H1 (cell line): ENCODE measurements at regions not wholly inside any gene's neighbourhood (a gene's known extent, or its start where the extent isn't known, plus 50 kb on each side); places are given as distances from the start of the nearest gene placed in this dataset.

Experiments
- CTCF ChIA-PET: fragments of 300-600 bp; sonication (Branson Sonifier 250); formaldehyde crosslinking; loops from one replicate; lab custom pipeline; 2021; ENCODE audit not compliant: partially characterized antibody; lab: Charles Lee
- POLR2A ChIA-PET: fragments of 300-600 bp; sonication (Branson Sonifier 250); formaldehyde crosslinking; loops from one replicate; lab custom pipeline; 2021; ENCODE audit warnings: inconsistent platforms; ENCODE audit not compliant: partially characterized antibody; lab: Charles Lee
- DNase-seq, 2 experiments: peaks; one replicate each; pipeline versions ENCODE4 v3.0.0 to v3.0.0-alpha.2; 2010 to 2022; ENCODE audit warnings: low spot score in 2 of 2, low read depth in 1 of 2, mixed read lengths in 1 of 2
- FAIRE-seq: peaks from 2 replicates; lab custom pipeline; 2011; peaks lifted over from hg19 to GRCh38; lab: Jason Lieb, UNC
- H2AFZ ChIP-seq: 2 replicates; pipeline ENCODE4 v1.8.1; 2012; ENCODE audit warnings: low read length, inconsistent platforms
- H2AK5ac ChIP-seq: 2 replicates; pipeline ENCODE4 v1.6.1; 2013; ENCODE audit warnings: low read depth, low read length
- H2BK120ac ChIP-seq: replicated peaks from 2 replicates; pipeline ENCODE3; 2013; ENCODE audit warnings: low read depth, low read length, inconsistent platforms
- H2BK12ac ChIP-seq: 2 replicates; pipeline ENCODE4 v1.6.1; 2013; ENCODE audit warnings: low read depth, low read length
- H2BK15ac ChIP-seq: 2 replicates; pipeline ENCODE4 v1.6.1; 2013; ENCODE audit warnings: low read length
- H2BK20ac ChIP-seq: 2 replicates; pipeline ENCODE4 v1.6.1; 2013; ENCODE audit warnings: low read length
- H2BK5ac ChIP-seq: 2 replicates; pipeline ENCODE4 v1.6.1; 2013; ENCODE audit warnings: low read depth, low read length
- H3K14ac ChIP-seq: 2 replicates; pipeline ENCODE4 v1.6.1; 2013; ENCODE audit warnings: inconsistent platforms; ENCODE audit not compliant: insufficient read length
- H3K18ac ChIP-seq: 2 replicates; pipeline ENCODE4 v1.6.1; 2013; ENCODE audit warnings: low read length; ENCODE audit errors: extremely low read depth
- H3K23ac ChIP-seq: 2 replicates; pipeline ENCODE4 v1.6.1; 2013; ENCODE audit warnings: inconsistent platforms; ENCODE audit not compliant: insufficient read length
- H3K23me2 ChIP-seq: 2 replicates; pipeline ENCODE4 v1.6.1; 2013; ENCODE audit warnings: low read depth, low read length
- H3K27ac ChIP-seq: 2 replicates; pipeline ENCODE4 v1.6.1; 2011; ENCODE audit warnings: low read depth, low read length, inconsistent platforms
- H3K27me3 ChIP-seq, 4 experiments: replicated peaks in 1 of 4; 1 replicate in 1 of 4; 2 replicates in 3 of 4; pipeline versions ENCODE4 v1.6.1 to v1.8.1; 2011 to 2013; ENCODE audit warnings: low read length in 3 of 4, mild to moderate bottlenecking in 3 of 4, inconsistent platforms in 2 of 4, mixed read lengths in 2 of 4, moderate library complexity in 1 of 4; ENCODE audit not compliant: control insufficient read depth in 3 of 4, insufficient read depth in 3 of 4; ENCODE audit errors: extremely low read depth in 1 of 4
- H3K36me3 ChIP-seq, 4 experiments: 2 replicates each; pipeline versions ENCODE4 v1.6.1 to v1.8.1; 2011 to 2013; ENCODE audit warnings: mild to moderate bottlenecking in 4 of 4, low read length in 3 of 4, moderate library complexity in 2 of 4, control low read depth in 1 of 4, inconsistent platforms in 1 of 4; ENCODE audit not compliant: insufficient read depth in 4 of 4, control insufficient read depth in 2 of 4
- H3K4ac ChIP-seq: replicated peaks from 2 replicates; pipeline ENCODE3; 2013; ENCODE audit warnings: low read length, low read depth, mixed read lengths, inconsistent platforms; ENCODE audit not compliant: insufficient read length
- H3K4me1 ChIP-seq, 4 experiments: replicated peaks in 1 of 4; 1 replicate in 1 of 4; 2 replicates in 3 of 4; pipeline versions ENCODE4 v1.6.1 to v1.8.1; 2011 to 2013; ENCODE audit warnings: low read length in 3 of 4, inconsistent platforms in 2 of 4, mixed read lengths in 1 of 4; ENCODE audit not compliant: insufficient read depth in 4 of 4, control insufficient read depth in 3 of 4
- H3K4me2 ChIP-seq, 2 experiments: 2 replicates each; pipeline versions ENCODE4 v1.6.1 to v1.8.1; 2011 to 2013; ENCODE audit warnings: low read depth in 2 of 2, low read length in 2 of 2, control low read depth in 1 of 2, inconsistent platforms in 1 of 2, mild to moderate bottlenecking in 1 of 2; ENCODE audit not compliant: insufficient read depth in 1 of 2
- H3K4me3 ChIP-seq, 4 experiments: fragments of 200-600, 300-600 bp in 1 of 4; sonication (generic), shearing (Covaris generic), sonication (Bioruptor Twin) in 1 of 4; 2 replicates each; pipeline versions ENCODE4 v1.5.1 to v1.8.1; 2011 to 2016; ENCODE audit warnings: low read length in 4 of 4, low read depth in 3 of 4, control low read depth in 2 of 4, inconsistent platforms in 2 of 4, mild to moderate bottlenecking in 2 of 4, mixed read lengths in 1 of 4, moderate library complexity in 1 of 4; ENCODE audit not compliant: insufficient read depth in 2 of 4; ENCODE audit errors: extremely low read depth in 1 of 4
- H3K56ac ChIP-seq: replicated peaks from 2 replicates; pipeline ENCODE3; 2013; ENCODE audit warnings: low read depth, mild to moderate bottlenecking, mixed read lengths, low read length, inconsistent platforms; ENCODE audit not compliant: insufficient read length
- H3K79me1 ChIP-seq: 2 replicates; pipeline ENCODE4 v1.6.1; 2013; ENCODE audit warnings: low read depth, low read length, control low read depth
- H3K79me2 ChIP-seq, 2 experiments: 2 replicates each; pipeline versions ENCODE4 v1.6.1 to v1.8.1; 2012 to 2013; ENCODE audit warnings: low read length in 2 of 2, mild to moderate bottlenecking in 2 of 2, inconsistent platforms in 1 of 2; ENCODE audit not compliant: insufficient read depth in 2 of 2, control insufficient read depth in 1 of 2
- H3K9ac ChIP-seq, 4 experiments: replicated peaks in 1 of 4; 1 replicate in 1 of 4; 2 replicates in 3 of 4; pipeline versions ENCODE4 v1.6.1 to v1.8.1; 2011 to 2013; ENCODE audit warnings: low read depth in 3 of 4, low read length in 3 of 4, control low read depth in 2 of 4, mild to moderate bottlenecking in 2 of 4, moderate library complexity in 2 of 4, inconsistent platforms in 1 of 4; ENCODE audit errors: extremely low read depth in 1 of 4
- H3K9me3 ChIP-seq, 2 experiments: 2 replicates each; pipeline versions ENCODE4 v1.6.1 to v1.8.1; 2012 to 2013; ENCODE audit warnings: mild to moderate bottlenecking in 2 of 2, moderate library complexity in 2 of 2, control low read depth in 1 of 2, inconsistent platforms in 1 of 2, low read depth in 1 of 2, low read length in 1 of 2, mixed read lengths in 1 of 2; ENCODE audit not compliant: insufficient read depth in 2 of 2
- H4K20me1 ChIP-seq, 2 experiments: replicated peaks in 1 of 2; 2 replicates each; pipeline versions ENCODE3 to v1.8.1; 2011 to 2013; ENCODE audit warnings: inconsistent platforms in 2 of 2, low read length in 2 of 2, mild to moderate bottlenecking in 1 of 2; ENCODE audit not compliant: insufficient read depth in 2 of 2, control insufficient read depth in 1 of 2
- H4K5ac ChIP-seq: 2 replicates; pipeline ENCODE4 v1.6.1; 2013; ENCODE audit warnings: low read length, low read depth, mixed read lengths, inconsistent platforms; ENCODE audit not compliant: insufficient read length
- H4K8ac ChIP-seq: 2 replicates; pipeline ENCODE4 v1.8.0; 2013; ENCODE audit warnings: mild to moderate bottlenecking, moderate library complexity, low read length, inconsistent platforms; ENCODE audit not compliant: insufficient read depth; ENCODE audit errors: extremely low read depth
- H4K91ac ChIP-seq: replicated peaks from 2 replicates; pipeline ENCODE3; 2013; ENCODE audit warnings: low read length, mixed read lengths, inconsistent platforms; ENCODE audit not compliant: insufficient read length
- ATF3 ChIP-seq: IDR thresholded peaks from 2 replicates; pipeline ENCODE4 v1.6.1; 2011; ENCODE audit warnings: low read depth, mild to moderate bottlenecking, low read length; ENCODE audit not compliant: insufficient read depth
- RFX5 ChIP-seq: IDR thresholded peaks from 2 replicates; pipeline ENCODE4 v1.6.1; 2011; ENCODE audit warnings: low read depth, low read length, improper control_type of control experiment, borderline replicate concordance
- RNF2 ChIP-seq: fragments of 200-900, 300-1000 bp; sonication (generic); IDR thresholded peaks from 2 replicates; pipeline ENCODE4 v1.7.1; 2016; ENCODE audit warnings: borderline replicate concordance, low read depth, mild to moderate bottlenecking, antibody characterized with exemption, low read length; ENCODE audit not compliant: poor library complexity, severe bottlenecking; ENCODE audit errors: missing control alignments
- RXRA ChIP-seq: IDR thresholded peaks from 2 replicates; pipeline ENCODE4 v1.6.1; 2011; ENCODE audit warnings: low read depth, mild to moderate bottlenecking, low read length, moderate library complexity; ENCODE audit not compliant: insufficient read depth
- SIX5 ChIP-seq: IDR thresholded peaks from 2 replicates; pipeline ENCODE4 v1.6.1; 2011; ENCODE audit warnings: mild to moderate bottlenecking, low read depth, low read length
- WGBS, 2 experiments: shearing (Covaris generic) in 1 of 2; methylation state at CpG; one replicate each; pipeline versions ENCODE4 v1.1.6 to v1.1.7; 2013 to 2015; ENCODE audit warnings: low lambda C conversion rate in 2 of 2, mixed read lengths in 2 of 2, inconsistent platforms in 1 of 2, low coverage in 1 of 2, missing lambda C conversion rate in 1 of 2; ENCODE audit not compliant: insufficient replicate concordance in 2 of 2, insufficient coverage in 1 of 2, insufficient read length in 1 of 2; ENCODE audit errors: extremely low coverage in 1 of 2, missing lambda C conversion rate in 1 of 2; 5-methylcytosine and 5-hydroxymethylcytosine counted together

- no peak for TF ChIP-seq RNF2
- no peak for TF ChIP-seq RXRA
- no peak for TF ChIP-seq RFX5
- TF ChIP-seq ATF3, result no peak
- TF ChIP-seq SIX5, result no peak
- Histone ChIP-seq H3K36me3 (no peaks in the 10 kb centered on the region), H4K91ac (no peak overlapping the region), H3K23me2 (no peaks in the 10 kb centered on the region), H3K9me3 (peaks cover 8% of the 10 kb centered on the region in 2 experiments; a peak in 3 of 4 replicates), H3K4me2 (no peak overlapping the region), H3K4me3 (no peak overlapping the region), H3K79me2 (no peaks in the 10 kb centered on the region), H3K9ac (no peak overlapping the region), H2AK5ac (no peak overlapping the region), H2BK20ac (no peak overlapping the region), H4K5ac (no peak overlapping the region), H3K79me1 (no peaks in the 10 kb centered on the region), H4K8ac (no peak overlapping the region), H3K27ac (no peak overlapping the region), H3K56ac (no peak overlapping the region), H3K4me1 (no peaks in the 10 kb centered on the region; a peak in 1 of 7 replicates), H2BK5ac (no peak overlapping the region), H4K20me1 (no peaks in the 10 kb centered on the region), H2BK120ac (no peak overlapping the region), H3K23ac (no peak overlapping the region), H3K4ac (no peak overlapping the region), H2BK12ac (no peak overlapping the region; the same call in 1 of the 2 replicates), H3K18ac (no peak overlapping the region), H2AFZ (no peak overlapping the region), H2BK15ac (0 out of 2 replicates have a peak overlapping the region, but pooled peaks have one; percentile 31), H3K14ac (no peak overlapping the region), H3K27me3 (no peaks in the 10 kb centered on the region)
- no peak for FAIRE-seq
- ChIA-PET CTCF (interaction anchor here (2.0 kb wide), 1 partner anchor 20 kb away, joined by 7 read pairs; no protein-coding TSS in a partner anchor), POLR2A (interaction anchor here (2.4 kb wide), 1 partner anchor 10 kb away, joined by 6 read pairs; no protein-coding TSS in a partner anchor)
- no peak for DNase-seq
- 88% methylated on average over 6 of the region's 6 CpGs; no CpG with 5 or more reads in 1 of the 2 experiments for WGBS, 2 experiments
These were observed 299.0 kb upstream of the HS6ST1 start for GRCh38 chr2:128617661-128618060.
